Testis (tissue), 2 donors: ENCODE measurements at regions not wholly inside any gene's neighbourhood (a gene's known extent, or its start where the extent isn't known, plus 50 kb on each side); places are given as distances from the start of the nearest gene placed in this dataset.

Experiments
- DNase-seq: peaks from one replicate; pipeline ENCODE4 v3.0.0-alpha.2; 2019
- H3K27ac ChIP-seq, 2 donors: fragments of 200-600 bp; sonication (generic); one replicate each; pipeline ENCODE4 v1.5.1; 2019
- H3K27me3 ChIP-seq: fragments of 200-600 bp; sonication (generic); one replicate; pipeline ENCODE4 v1.5.1; 2019
- H3K36me3 ChIP-seq: fragments of 200-600 bp; sonication (generic); one replicate; pipeline ENCODE4 v1.5.1; 2017; ENCODE audit warnings: low read depth; ENCODE audit errors: missing control alignments
- H3K4me1 ChIP-seq: fragments of 200-600 bp; sonication (generic); one replicate; pipeline ENCODE4 v1.5.1; 2019
- H3K4me3 ChIP-seq, 2 donors: fragments of 200-600 bp; sonication (generic); one replicate each; pipeline ENCODE4 v1.5.1; 2017 to 2019
- H3K9me3 ChIP-seq: fragments of 200-600 bp; sonication (generic); one replicate; pipeline ENCODE4 v1.5.1; 2017
- POLR2A ChIP-seq: fragments of 450-650 bp; IDR thresholded peaks from one replicate; pipeline ENCODE4 v1.6.1; 2017; ENCODE audit warnings: antibody characterized with exemption, mild to moderate bottlenecking, moderate library complexity
- WGBS, 2 donors: methylation state at CpG; one replicate each; pipeline ENCODE4 v1.1.5; 2018; 5-methylcytosine and 5-hydroxymethylcytosine counted together
- intact Hi-C: fragments of 100-400 bp; cut with DNase I; formaldehyde crosslinking; loops from one replicate; pipeline ENCODE4 v1.15.1; 2023; ENCODE audit warnings: low total_unique reads
- TF ChIP-seq, protein P1 (sequence below), 3 experiments: fragments of 450-650 bp in 2 of 3; fragments of 200-600 bp in 1 of 3; sonication (generic) in 1 of 3; IDR thresholded peaks; one replicate each; pipeline ENCODE4 v1.5.1; 2016 to 2019; ENCODE audit warnings: antibody characterized with exemption in 3 of 3, mild to moderate bottlenecking in 2 of 3, moderate library complexity in 1 of 3

DNA sequence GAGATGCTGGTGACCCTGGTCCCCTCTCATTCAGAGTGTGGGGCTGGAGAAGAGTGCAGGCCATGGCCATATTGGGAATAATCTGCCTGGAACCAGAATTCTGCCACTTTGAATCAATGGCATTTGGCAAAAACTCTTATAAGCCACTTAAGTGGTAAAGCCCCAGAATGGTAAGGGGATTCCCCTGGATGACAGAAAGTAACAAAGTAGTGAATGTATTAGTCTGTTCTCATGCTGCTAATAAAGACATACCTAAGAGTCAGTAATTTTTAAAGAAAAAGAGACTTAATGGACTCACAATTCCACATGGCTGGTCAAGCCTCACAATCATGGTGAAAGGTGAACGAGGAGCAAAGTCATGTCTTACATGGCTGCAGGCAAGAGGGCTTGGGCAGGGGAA is 248.6 kb downstream of the SH2D4B start:
- Histone ChIP-seq H3K27ac (no peak overlapping the region), H3K9me3 (no peaks in the 10 kb centered on the region), H3K4me1 (no peaks in the 10 kb centered on the region), H3K4me3 (no peak overlapping the region), H3K36me3 (no peaks in the 10 kb centered on the region), H3K27me3 (no peaks in the 10 kb centered on the region)
- no peak for TF ChIP-seq POLR2A
- TF ChIP-seq, protein P1, sequence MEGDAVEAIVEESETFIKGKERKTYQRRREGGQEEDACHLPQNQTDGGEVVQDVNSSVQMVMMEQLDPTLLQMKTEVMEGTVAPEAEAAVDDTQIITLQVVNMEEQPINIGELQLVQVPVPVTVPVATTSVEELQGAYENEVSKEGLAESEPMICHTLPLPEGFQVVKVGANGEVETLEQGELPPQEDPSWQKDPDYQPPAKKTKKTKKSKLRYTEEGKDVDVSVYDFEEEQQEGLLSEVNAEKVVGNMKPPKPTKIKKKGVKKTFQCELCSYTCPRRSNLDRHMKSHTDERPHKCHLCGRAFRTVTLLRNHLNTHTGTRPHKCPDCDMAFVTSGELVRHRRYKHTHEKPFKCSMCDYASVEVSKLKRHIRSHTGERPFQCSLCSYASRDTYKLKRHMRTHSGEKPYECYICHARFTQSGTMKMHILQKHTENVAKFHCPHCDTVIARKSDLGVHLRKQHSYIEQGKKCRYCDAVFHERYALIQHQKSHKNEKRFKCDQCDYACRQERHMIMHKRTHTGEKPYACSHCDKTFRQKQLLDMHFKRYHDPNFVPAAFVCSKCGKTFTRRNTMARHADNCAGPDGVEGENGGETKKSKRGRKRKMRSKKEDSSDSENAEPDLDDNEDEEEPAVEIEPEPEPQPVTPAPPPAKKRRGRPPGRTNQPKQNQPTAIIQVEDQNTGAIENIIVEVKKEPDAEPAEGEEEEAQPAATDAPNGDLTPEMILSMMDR (IDR thresholded peaks at IDR 0.05) = no peak
- 87 to 93% methylated on average over 1 of the region's 1 CpG for WGBS, 2 donors
- intact Hi-C loops = no loop called here
- DNase-seq = no peak

- DNase-seq = no peak
- 96 to 100% methylated on average over 3 of the region's 3 CpGs for WGBS, 2 donors
- Histone ChIP-seq H3K4me3 (no peak overlapping the region), H3K27ac (no peak overlapping the region), H3K27me3 (no peaks in the 10 kb centered on the region), H3K4me1 (no peaks in the 10 kb centered on the region), H3K9me3 (no peaks in the 10 kb centered on the region), H3K36me3 (no peaks in the 10 kb centered on the region)
- intact Hi-C loops = no loop called here
- no peak for TF ChIP-seq POLR2A
- TF ChIP-seq, protein P1 (IDR thresholded peaks at IDR 0.05) = no peak
These were observed 250.2 kb downstream of the SH2D4B start for GRCh38 chr10:80787952-80788351.

DNA sequence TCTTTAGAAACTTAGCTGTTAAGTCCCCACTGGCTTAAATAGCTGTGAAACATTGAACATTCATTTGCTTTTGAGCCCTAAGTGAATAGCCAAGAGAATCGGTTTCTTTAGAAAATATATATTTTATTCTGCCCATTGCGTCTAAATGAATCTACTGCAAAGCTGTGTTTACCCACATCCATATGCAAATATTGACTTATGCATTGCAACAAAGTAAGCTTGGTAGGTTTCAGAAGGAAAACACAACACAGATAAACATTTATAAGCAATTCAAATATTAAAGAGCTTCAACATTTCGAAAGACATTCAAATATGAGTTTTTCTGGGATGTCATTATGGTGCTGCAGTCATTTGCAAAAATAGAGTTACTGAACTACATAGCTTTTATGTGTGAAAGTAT is 257.3 kb downstream of the SH2D4B start:
- Histone ChIP-seq H3K4me3 (no peak overlapping the region), H3K4me1 (no peaks in the 10 kb centered on the region), H3K27ac (no peak overlapping the region), H3K27me3 (no peaks in the 10 kb centered on the region), H3K9me3 (no peaks in the 10 kb centered on the region), H3K36me3 (no peaks in the 10 kb centered on the region)
- TF ChIP-seq, protein P1 (IDR thresholded peaks at IDR 0.05) = no peak
- TF ChIP-seq POLR2A = no peak
- 85 to 93% methylated on average over 3 of the region's 3 CpGs for WGBS, 2 donors
- intact Hi-C loops = no loop called here
- DNase-seq = no peak

- no peak for DNase-seq
- H3K27me3 ChIP-seq = no peaks in the 10 kb centered on the region
- H3K9me3 ChIP-seq = no peaks in the 10 kb centered on the region
- H3K36me3 ChIP-seq = no peaks in the 10 kb centered on the region
- 67 to 71% methylated on average over 2 of the region's 2 CpGs for WGBS, 2 donors
- intact Hi-C loops = no loop called here
- no peaks in the 10 kb centered on the region for H3K4me1 ChIP-seq
- H3K4me3 ChIP-seq = no peak overlapping the region
- H3K27ac ChIP-seq = no peak overlapping the region
- TF ChIP-seq, protein P1 (IDR thresholded peaks at IDR 0.05) = no peak
- TF ChIP-seq POLR2A = no peak
These were observed 267.8 kb downstream of the SH2D4B start for GRCh38 chr10:80805343-80806020.

GRCh38 chr10:80814147-80814652 is 276.5 kb downstream of the SH2D4B start:
- H3K4me3 ChIP-seq = peak overlapping the region in 1 of 2 donors; percentile 36
- intact Hi-C loops = no loop called here
- no peaks in the 10 kb centered on the region for H3K27me3 ChIP-seq
- no peaks in the 10 kb centered on the region for H3K9me3 ChIP-seq
- 71 to 92% methylated on average over 6 to 21 of the region's 21 CpGs for WGBS, 2 donors
- H3K36me3 ChIP-seq = no peaks in the 10 kb centered on the region
- H3K4me1 ChIP-seq = no peaks in the 10 kb centered on the region
- no peak for DNase-seq
- no peak for TF ChIP-seq POLR2A
- TF ChIP-seq, protein P1 (IDR thresholded peaks at IDR 0.05) = no peak
- no peak overlapping the region for H3K27ac ChIP-seq
